ENCODE measurements at regions not wholly inside any gene's neighbourhood (a gene's known extent, or its start where the extent isn't known, plus 50 kb on each side); places are given as distances from the start of the nearest gene placed in this dataset.

DNA sequence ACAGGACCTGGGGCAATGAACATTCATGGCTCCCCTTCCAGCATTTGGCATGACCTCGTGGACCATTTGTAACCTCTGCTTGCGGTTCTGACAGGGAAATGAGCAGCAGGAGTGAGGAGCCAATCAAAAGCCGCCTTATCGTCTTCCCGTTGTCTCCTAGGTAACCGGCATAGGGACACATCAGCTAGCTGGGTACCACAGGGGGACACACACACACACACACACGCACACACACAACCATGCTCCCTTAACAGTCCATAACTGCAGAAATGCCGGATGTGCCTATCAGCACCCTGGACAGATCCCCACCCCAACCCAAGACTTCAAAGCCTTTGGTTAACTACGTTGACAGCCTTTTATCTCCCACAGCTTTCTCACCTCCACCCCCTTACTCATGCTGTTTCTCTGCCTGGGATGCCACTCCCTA, 53.4 kb upstream of the CCDC174 start (continued):
- TF ChIP-seq, protein P1, sequence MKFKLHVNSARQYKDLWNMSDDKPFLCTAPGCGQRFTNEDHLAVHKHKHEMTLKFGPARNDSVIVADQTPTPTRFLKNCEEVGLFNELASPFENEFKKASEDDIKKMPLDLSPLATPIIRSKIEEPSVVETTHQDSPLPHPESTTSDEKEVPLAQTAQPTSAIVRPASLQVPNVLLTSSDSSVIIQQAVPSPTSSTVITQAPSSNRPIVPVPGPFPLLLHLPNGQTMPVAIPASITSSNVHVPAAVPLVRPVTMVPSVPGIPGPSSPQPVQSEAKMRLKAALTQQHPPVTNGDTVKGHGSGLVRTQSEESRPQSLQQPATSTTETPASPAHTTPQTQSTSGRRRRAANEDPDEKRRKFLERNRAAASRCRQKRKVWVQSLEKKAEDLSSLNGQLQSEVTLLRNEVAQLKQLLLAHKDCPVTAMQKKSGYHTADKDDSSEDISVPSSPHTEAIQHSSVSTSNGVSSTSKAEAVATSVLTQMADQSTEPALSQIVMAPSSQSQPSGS (CRISPR knock-in tag; IDR thresholded peaks at IDR 0.05), result no peak
- TF ChIP-seq RBM17 (IDR thresholded peaks at IDR 0.05; ENCODE audit: borderline replicate concordance, low read depth, low read length), result no peak
- no peak for TF ChIP-seq NCOR1 (IDR thresholded peaks at IDR 0.05)
- TF ChIP-seq, protein P2, sequence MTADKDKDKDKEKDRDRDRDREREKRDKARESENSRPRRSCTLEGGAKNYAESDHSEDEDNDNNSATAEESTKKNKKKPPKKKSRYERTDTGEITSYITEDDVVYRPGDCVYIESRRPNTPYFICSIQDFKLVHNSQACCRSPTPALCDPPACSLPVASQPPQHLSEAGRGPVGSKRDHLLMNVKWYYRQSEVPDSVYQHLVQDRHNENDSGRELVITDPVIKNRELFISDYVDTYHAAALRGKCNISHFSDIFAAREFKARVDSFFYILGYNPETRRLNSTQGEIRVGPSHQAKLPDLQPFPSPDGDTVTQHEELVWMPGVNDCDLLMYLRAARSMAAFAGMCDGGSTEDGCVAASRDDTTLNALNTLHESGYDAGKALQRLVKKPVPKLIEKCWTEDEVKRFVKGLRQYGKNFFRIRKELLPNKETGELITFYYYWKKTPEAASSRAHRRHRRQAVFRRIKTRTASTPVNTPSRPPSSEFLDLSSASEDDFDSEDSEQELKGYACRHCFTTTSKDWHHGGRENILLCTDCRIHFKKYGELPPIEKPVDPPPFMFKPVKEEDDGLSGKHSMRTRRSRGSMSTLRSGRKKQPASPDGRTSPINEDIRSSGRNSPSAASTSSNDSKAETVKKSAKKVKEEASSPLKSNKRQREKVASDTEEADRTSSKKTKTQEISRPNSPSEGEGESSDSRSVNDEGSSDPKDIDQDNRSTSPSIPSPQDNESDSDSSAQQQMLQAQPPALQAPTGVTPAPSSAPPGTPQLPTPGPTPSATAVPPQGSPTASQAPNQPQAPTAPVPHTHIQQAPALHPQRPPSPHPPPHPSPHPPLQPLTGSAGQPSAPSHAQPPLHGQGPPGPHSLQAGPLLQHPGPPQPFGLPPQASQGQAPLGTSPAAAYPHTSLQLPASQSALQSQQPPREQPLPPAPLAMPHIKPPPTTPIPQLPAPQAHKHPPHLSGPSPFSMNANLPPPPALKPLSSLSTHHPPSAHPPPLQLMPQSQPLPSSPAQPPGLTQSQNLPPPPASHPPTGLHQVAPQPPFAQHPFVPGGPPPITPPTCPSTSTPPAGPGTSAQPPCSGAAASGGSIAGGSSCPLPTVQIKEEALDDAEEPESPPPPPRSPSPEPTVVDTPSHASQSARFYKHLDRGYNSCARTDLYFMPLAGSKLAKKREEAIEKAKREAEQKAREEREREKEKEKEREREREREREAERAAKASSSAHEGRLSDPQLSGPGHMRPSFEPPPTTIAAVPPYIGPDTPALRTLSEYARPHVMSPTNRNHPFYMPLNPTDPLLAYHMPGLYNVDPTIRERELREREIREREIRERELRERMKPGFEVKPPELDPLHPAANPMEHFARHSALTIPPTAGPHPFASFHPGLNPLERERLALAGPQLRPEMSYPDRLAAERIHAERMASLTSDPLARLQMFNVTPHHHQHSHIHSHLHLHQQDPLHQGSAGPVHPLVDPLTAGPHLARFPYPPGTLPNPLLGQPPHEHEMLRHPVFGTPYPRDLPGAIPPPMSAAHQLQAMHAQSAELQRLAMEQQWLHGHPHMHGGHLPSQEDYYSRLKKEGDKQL (CRISPR knock-in tag; IDR thresholded peaks at IDR 0.05; ENCODE audit: borderline replicate concordance), result no peak
- TF ChIP-seq SPI1 (IDR thresholded peaks at IDR 0.05; ENCODE audit: borderline replicate concordance, low read depth, low read length), result no peak
- TF ChIP-seq SAFB2 (IDR thresholded peaks at IDR 0.05; ENCODE audit: borderline replicate concordance, low read depth, low read length, severe bottlenecking), result no peak
- TF ChIP-seq, protein P3, sequence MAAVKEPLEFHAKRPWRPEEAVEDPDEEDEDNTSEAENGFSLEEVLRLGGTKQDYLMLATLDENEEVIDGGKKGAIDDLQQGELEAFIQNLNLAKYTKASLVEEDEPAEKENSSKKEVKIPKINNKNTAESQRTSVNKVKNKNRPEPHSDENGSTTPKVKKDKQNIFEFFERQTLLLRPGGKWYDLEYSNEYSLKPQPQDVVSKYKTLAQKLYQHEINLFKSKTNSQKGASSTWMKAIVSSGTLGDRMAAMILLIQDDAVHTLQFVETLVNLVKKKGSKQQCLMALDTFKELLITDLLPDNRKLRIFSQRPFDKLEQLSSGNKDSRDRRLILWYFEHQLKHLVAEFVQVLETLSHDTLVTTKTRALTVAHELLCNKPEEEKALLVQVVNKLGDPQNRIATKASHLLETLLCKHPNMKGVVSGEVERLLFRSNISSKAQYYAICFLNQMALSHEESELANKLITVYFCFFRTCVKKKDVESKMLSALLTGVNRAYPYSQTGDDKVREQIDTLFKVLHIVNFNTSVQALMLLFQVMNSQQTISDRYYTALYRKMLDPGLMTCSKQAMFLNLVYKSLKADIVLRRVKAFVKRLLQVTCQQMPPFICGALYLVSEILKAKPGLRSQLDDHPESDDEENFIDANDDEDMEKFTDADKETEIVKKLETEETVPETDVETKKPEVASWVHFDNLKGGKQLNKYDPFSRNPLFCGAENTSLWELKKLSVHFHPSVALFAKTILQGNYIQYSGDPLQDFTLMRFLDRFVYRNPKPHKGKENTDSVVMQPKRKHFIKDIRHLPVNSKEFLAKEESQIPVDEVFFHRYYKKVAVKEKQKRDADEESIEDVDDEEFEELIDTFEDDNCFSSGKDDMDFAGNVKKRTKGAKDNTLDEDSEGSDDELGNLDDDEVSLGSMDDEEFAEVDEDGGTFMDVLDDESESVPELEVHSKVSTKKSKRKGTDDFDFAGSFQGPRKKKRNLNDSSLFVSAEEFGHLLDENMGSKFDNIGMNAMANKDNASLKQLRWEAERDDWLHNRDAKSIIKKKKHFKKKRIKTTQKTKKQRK (IDR thresholded peaks at IDR 0.05; ENCODE audit: borderline replicate concordance, low read depth, low read length), result no peak
- TF ChIP-seq CBX1 (IDR thresholded peaks at IDR 0.05; ENCODE audit: low read depth), result no peak
- TF ChIP-seq, protein P4, sequence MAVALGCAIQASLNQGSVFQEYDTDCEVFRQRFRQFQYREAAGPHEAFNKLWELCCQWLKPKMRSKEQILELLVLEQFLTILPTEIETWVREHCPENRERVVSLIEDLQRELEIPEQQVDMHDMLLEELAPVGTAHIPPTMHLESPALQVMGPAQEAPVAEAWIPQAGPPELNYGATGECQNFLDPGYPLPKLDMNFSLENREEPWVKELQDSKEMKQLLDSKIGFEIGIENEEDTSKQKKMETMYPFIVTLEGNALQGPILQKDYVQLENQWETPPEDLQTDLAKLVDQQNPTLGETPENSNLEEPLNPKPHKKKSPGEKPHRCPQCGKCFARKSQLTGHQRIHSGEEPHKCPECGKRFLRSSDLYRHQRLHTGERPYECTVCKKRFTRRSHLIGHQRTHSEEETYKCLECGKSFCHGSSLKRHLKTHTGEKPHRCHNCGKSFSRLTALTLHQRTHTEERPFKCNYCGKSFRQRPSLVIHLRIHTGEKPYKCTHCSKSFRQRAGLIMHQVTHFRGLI (CRISPR knock-in tag; IDR thresholded peaks at IDR 0.05), result peak; percentile 74; the same call in 1 of the 2 replicates
- TF ChIP-seq TBL1XR1 (IDR thresholded peaks at IDR 0.05; ENCODE audit: low read length in 2 of 2), result no peak
- peak; percentile 91; the same call in 1 of the 2 replicates for TF ChIP-seq ZNF584 (CRISPR knock-in tag; IDR thresholded peaks at IDR 0.05; ENCODE audit: low read depth)
- no peak for TF ChIP-seq POLR3A (IDR thresholded peaks at IDR 0.05; ENCODE audit: borderline replicate concordance, extremely low read depth, insufficient read depth, insufficient read length)
- no peak for TF ChIP-seq HOXB6 (CRISPR knock-in tag; IDR thresholded peaks at IDR 0.05; ENCODE audit: borderline replicate concordance)

Measured in K562 (cell line).